ENCODE measurements at regions not wholly inside any gene's neighbourhood (a gene's known extent, or its start where the extent isn't known, plus 50 kb on each side); places are given as distances from the start of the nearest gene placed in this dataset.

DNA sequence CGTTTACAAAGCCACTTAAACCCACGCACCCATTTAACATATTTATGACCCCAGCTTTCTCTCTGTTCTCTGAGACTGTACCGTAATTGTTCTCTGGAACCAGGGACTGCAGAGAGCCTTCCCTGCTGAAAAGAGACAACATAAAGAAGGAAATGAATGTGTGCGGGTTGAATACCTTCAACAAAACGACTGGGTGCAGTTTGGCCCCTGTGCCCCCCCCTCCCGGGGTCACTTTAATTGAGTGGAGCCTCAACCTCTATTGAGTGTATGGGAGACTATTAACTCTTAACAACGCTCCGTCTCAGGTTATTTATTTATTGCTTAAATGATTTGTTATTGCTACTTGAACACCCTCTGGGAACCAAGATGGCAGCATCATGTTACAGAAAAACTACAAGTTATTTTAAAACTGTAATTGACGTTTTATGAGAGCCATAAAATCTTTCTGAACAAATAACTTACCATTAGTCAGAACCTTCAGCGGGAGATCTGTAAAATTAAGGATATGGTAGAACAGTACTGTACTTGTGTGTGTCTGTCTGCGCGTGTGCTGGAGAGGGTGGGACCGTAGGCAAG, 70.6 kb downstream of the GAS1 start:
- no peak for ATAC-seq (ENCODE audit: low read depth)
- TF ChIP-seq, protein P1, sequence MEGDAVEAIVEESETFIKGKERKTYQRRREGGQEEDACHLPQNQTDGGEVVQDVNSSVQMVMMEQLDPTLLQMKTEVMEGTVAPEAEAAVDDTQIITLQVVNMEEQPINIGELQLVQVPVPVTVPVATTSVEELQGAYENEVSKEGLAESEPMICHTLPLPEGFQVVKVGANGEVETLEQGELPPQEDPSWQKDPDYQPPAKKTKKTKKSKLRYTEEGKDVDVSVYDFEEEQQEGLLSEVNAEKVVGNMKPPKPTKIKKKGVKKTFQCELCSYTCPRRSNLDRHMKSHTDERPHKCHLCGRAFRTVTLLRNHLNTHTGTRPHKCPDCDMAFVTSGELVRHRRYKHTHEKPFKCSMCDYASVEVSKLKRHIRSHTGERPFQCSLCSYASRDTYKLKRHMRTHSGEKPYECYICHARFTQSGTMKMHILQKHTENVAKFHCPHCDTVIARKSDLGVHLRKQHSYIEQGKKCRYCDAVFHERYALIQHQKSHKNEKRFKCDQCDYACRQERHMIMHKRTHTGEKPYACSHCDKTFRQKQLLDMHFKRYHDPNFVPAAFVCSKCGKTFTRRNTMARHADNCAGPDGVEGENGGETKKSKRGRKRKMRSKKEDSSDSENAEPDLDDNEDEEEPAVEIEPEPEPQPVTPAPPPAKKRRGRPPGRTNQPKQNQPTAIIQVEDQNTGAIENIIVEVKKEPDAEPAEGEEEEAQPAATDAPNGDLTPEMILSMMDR (IDR thresholded peaks at IDR 0.05), result no peak
- CTCF ChIA-PET, result no interaction called here

DNA sequence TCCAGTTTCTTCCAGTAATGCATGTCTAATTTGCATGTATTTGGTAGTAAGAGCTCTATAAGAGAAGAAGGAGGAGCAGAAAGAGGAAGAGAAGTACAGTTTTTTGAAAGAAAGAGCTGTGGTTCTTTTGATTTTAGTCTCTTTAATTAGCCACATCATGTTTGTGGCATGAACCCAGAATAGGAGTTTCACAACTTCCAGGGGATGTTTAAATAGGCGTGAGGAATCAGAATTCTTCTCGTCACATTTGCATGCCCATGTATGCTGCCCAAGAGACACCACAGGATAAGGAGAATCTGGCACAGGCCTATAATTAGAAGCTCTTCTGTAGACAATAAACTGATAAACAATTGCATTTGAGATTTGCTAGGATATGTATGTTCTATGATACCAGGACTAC, 78.7 kb downstream of the GAS1 start:
- peaks cover 2% of the 10 kb centered on the region for H3K27me3 Mint-ChIP-seq
- no peaks in the 10 kb centered on the region for H3K4me1 Mint-ChIP-seq
- no peak overlapping the region for H3K27ac Mint-ChIP-seq
- no peak for ATAC-seq (ENCODE audit: low read depth)
- ChIA-PET CTCF (no interaction called here), POLR2A (no interaction called here)
- H3K4me3 Mint-ChIP-seq, result no peak overlapping the region
- no peaks in the 10 kb centered on the region for H3K36me3 Mint-ChIP-seq (ENCODE audit: low read depth)
- intact Hi-C loops (cut with micrococcal nuclease), result no loop called here
- H3K9me3 Mint-ChIP-seq, result peaks cover 2% of the 10 kb centered on the region
- TF ChIP-seq, protein P1 (IDR thresholded peaks at IDR 0.05), result no peak
- no peak for DNase-seq

More for the DNA sequence above, 70.6 kb downstream of the GAS1 start:
- intact Hi-C loops (cut with micrococcal nuclease), result no loop called here
- Mint-ChIP-seq H3K36me3 (ENCODE audit: low read depth) (no peaks in the 10 kb centered on the region), H3K27ac (no peak overlapping the region), H3K4me1 (no peaks in the 10 kb centered on the region), H3K4me3 (no peak overlapping the region), H3K27me3 (no peaks in the 10 kb centered on the region), H3K9me3 (peaks cover 2% of the 10 kb centered on the region)
- DNase-seq, result no peak
- POLR2A ChIA-PET, result no interaction called here

- intact Hi-C loops (cut with micrococcal nuclease), result no loop called here
- ChIA-PET POLR2A (no interaction called here), CTCF (no interaction called here)
- Mint-ChIP-seq H3K4me3 (no peak overlapping the region), H3K9me3 (no peaks in the 10 kb centered on the region), H3K4me1 (no peaks in the 10 kb centered on the region), H3K27me3 (peaks cover 2% of the 10 kb centered on the region), H3K36me3 (ENCODE audit: low read depth) (no peaks in the 10 kb centered on the region), H3K27ac (no peak overlapping the region)
- TF ChIP-seq, protein P1 (IDR thresholded peaks at IDR 0.05), result no peak
- ATAC-seq (ENCODE audit: low read depth) (no peak), DNase-seq (no peak)
Measured at GRCh38 chr9:86867804-86868313, 79.4 kb downstream of the GAS1 start.

- ChIA-PET CTCF (no interaction called here), POLR2A (no interaction called here)
- Mint-ChIP-seq H3K27ac (no peak overlapping the region), H3K4me1 (no peaks in the 10 kb centered on the region), H3K4me3 (no peak overlapping the region), H3K36me3 (ENCODE audit: low read depth) (no peaks in the 10 kb centered on the region), H3K9me3 (peaks cover 2% of the 10 kb centered on the region), H3K27me3 (peaks cover 2% of the 10 kb centered on the region)
- DNase-seq, result no peak
- intact Hi-C loops (cut with micrococcal nuclease), result no loop called here
- TF ChIP-seq, protein P1 (IDR thresholded peaks at IDR 0.05), result no peak
- no peak for ATAC-seq (ENCODE audit: low read depth)
Measured at GRCh38 chr9:86865952-86866351, 81.4 kb downstream of the GAS1 start.

DNA sequence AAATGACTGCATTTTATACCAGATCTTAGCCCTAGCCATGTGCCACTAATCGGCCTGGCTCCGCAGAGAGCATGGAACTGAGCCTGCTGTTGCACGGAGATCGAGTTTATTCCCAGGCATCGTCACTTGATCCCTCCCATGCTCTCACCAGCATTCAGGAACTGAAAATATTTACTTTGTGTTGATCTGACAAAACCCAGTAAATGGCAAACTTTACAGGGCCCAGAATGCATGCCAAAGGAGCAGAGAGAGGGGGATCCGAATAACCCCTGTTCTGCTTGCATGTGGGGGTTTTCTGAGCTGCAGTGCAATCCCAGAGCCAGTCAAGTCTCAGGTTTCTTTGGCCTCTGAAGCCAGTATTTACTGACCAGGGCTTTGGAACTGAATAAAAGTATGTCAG, 87.3 kb downstream of the GAS1 start:
- no peaks in the 10 kb centered on the region for H3K36me3 Mint-ChIP-seq (ENCODE audit: low read depth)
- intact Hi-C loops (cut with micrococcal nuclease), result no loop called here
- no peak overlapping the region for H3K4me3 Mint-ChIP-seq
- POLR2A ChIA-PET, result no interaction called here
- H3K27ac Mint-ChIP-seq, result no peak overlapping the region
- DNase-seq, result no peak
- H3K4me1 Mint-ChIP-seq, result no peaks in the 10 kb centered on the region
- TF ChIP-seq, protein P1 (IDR thresholded peaks at IDR 0.05), result no peak
- CTCF ChIA-PET, result no interaction called here
- H3K27me3 Mint-ChIP-seq, result peaks cover 2% of the 10 kb centered on the region
- no peak for ATAC-seq (ENCODE audit: low read depth)
- H3K9me3 Mint-ChIP-seq, result peaks cover 2% of the 10 kb centered on the region
